Suprapubic skin (tissue), 4 donors: ENCODE measurements at regions not wholly inside any gene's neighbourhood (a gene's known extent, or its start where the extent isn't known, plus 50 kb on each side); places are given as distances from the start of the nearest gene placed in this dataset.

Experiments
- EP300 ChIP-seq: sonication (generic); formaldehyde crosslinking; IDR thresholded peaks from one replicate; pipeline ENCODE4 v1.6.1; 2017; ENCODE audit warnings: antibody characterized with exemption
- POLR2AphosphoS5 ChIP-seq, 3 donors: sonication (generic); formaldehyde crosslinking; IDR thresholded peaks; one replicate each; pipeline ENCODE4 v1.6.1; 2017; ENCODE audit warnings: antibody characterized with exemption in 3 of 3
- TF ChIP-seq, protein P1 (sequence below), 2 donors: fragments of 200-600 bp in 1 of 2; fragments of 450-650 bp in 1 of 2; sonication (generic) in 1 of 2; IDR thresholded peaks; one replicate each; pipeline ENCODE4 v1.5.1; 2016 to 2019; ENCODE audit warnings: antibody characterized with exemption in 2 of 2, mild to moderate bottlenecking in 1 of 2, moderate library complexity in 1 of 2

DNA sequence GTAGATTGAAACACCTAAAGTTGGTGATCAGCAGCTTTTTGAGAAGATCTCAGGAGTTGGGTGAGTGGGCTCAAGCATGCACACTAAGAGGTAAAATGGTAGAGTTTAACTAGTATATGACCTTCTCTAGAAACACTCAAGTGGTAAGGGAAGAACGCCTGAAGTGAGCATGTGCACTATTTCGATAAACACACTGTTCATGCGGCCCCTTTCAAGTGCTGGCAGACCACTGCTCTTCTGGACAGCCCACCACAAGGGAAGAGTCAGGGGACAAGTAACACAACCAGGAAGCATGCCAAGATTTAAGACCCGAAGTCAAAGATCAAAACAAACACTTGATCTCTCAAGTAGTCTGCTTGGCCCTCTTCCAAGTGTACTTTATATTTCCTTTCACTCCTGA lies 519.5 kb upstream of the ZWINT start:
- TF ChIP-seq EP300 (no peak), POLR2AphosphoS5 (IDR thresholded peaks at IDR 0.05) (no peak)
- TF ChIP-seq, protein P1, sequence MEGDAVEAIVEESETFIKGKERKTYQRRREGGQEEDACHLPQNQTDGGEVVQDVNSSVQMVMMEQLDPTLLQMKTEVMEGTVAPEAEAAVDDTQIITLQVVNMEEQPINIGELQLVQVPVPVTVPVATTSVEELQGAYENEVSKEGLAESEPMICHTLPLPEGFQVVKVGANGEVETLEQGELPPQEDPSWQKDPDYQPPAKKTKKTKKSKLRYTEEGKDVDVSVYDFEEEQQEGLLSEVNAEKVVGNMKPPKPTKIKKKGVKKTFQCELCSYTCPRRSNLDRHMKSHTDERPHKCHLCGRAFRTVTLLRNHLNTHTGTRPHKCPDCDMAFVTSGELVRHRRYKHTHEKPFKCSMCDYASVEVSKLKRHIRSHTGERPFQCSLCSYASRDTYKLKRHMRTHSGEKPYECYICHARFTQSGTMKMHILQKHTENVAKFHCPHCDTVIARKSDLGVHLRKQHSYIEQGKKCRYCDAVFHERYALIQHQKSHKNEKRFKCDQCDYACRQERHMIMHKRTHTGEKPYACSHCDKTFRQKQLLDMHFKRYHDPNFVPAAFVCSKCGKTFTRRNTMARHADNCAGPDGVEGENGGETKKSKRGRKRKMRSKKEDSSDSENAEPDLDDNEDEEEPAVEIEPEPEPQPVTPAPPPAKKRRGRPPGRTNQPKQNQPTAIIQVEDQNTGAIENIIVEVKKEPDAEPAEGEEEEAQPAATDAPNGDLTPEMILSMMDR (IDR thresholded peaks at IDR 0.05), result no peak
